Caco-2 (cell line): ENCODE measurements at regions not wholly inside any gene's neighbourhood (a gene's known extent, or its start where the extent isn't known, plus 50 kb on each side); places are given as distances from the start of the nearest gene placed in this dataset.

Source experiments
- BruUV-seq: library from RNA; stranded (reverse); fragments of 400-500 nt; replicated peaks from 2 replicates; lab custom pipeline; 2021; lab: Mats Ljungman, UMichigan
- CTCF ChIA-PET: fragments of 300-600 bp; sonication (Branson Sonifier 250); formaldehyde crosslinking; loops from one replicate; lab custom pipeline; 2022; ENCODE audit warnings: antibody characterized with exemption; lab: Charles Lee
- POLR2A ChIA-PET: fragments of 300-600 bp; sonication (Branson Sonifier 250); formaldehyde crosslinking; loops from one replicate; lab custom pipeline; 2022; ENCODE audit warnings: antibody characterized with exemption; lab: Charles Lee
- DNase-seq, 2 experiments: peaks; one replicate each; pipeline versions ENCODE4 v3.0.0 to v3.0.0-alpha.2; 2020 to 2022
- H3K27me3 ChIP-seq: replicated peaks from 2 replicates; pipeline ENCODE4 v1.6.0; 2011; ENCODE audit warnings: low read length; ENCODE audit not compliant: control insufficient read depth, insufficient read depth
- H3K36me3 ChIP-seq: 2 replicates; pipeline ENCODE4 v1.5.1; 2011; ENCODE audit warnings: low read length; ENCODE audit not compliant: control insufficient read depth, insufficient read depth
- H3K4me1 ChIP-seq: fragments of 250-450 bp; sonication (Bioruptor Pico); 2 replicates; pipeline ENCODE4 v1.5.1; 2020; ENCODE audit warnings: mild to moderate bottlenecking
- H3K4me3 ChIP-seq: 2 replicates; pipeline ENCODE4 v1.5.1; 2011; ENCODE audit warnings: low read depth, mild to moderate bottlenecking, control low read depth, low read length
- H3K9me3 ChIP-seq: fragments of 250-450 bp; sonication (Bioruptor Pico); 2 replicates; pipeline ENCODE4 v1.5.1; 2020; ENCODE audit warnings: mild to moderate bottlenecking, moderate library complexity
- H3K27ac Mint-ChIP-seq: one replicate; pipeline ENCODE4 v1.8.0; 2022; ENCODE audit warnings: mixed read lengths; ENCODE audit not compliant: unreplicated experiment
- H3K27me3 Mint-ChIP-seq: one replicate; pipeline ENCODE4 v1.8.0; 2022; ENCODE audit warnings: mixed read lengths; ENCODE audit not compliant: insufficient read depth, unreplicated experiment
- H3K36me3 Mint-ChIP-seq: one replicate; pipeline ENCODE4 v1.8.0; 2022; ENCODE audit warnings: mild to moderate bottlenecking, mixed read lengths; ENCODE audit not compliant: insufficient read depth, unreplicated experiment
- H3K4me1 Mint-ChIP-seq: one replicate; pipeline ENCODE4 v1.8.0; 2022; ENCODE audit warnings: low read depth, mixed read lengths; ENCODE audit not compliant: unreplicated experiment
- H3K4me3 Mint-ChIP-seq: one replicate; pipeline ENCODE4 v1.8.0; 2022; ENCODE audit warnings: mild to moderate bottlenecking, moderate library complexity, mixed read lengths; ENCODE audit not compliant: unreplicated experiment
- H3K9me3 Mint-ChIP-seq: one replicate; pipeline ENCODE4 v1.8.0; 2022; ENCODE audit warnings: mixed read lengths; ENCODE audit not compliant: unreplicated experiment
- intact Hi-C: fragments of 100-400 bp; cut with micrococcal nuclease; formaldehyde crosslinking; loops from one replicate; pipeline ENCODE4 v1.10.0; 2022; ENCODE audit not compliant: unreplicated experiment
- TF ChIP-seq, protein P1 (sequence below), 2 experiments: fragments of 200-600 bp in 1 of 2; IDR thresholded peaks; 1 replicate in 1 of 2; 2 replicates in 1 of 2; pipeline versions ENCODE4 v1.5.1 to v1.8.0; 2011 to 2022; ENCODE audit warnings: antibody characterized with exemption in 1 of 2, control low read depth in 1 of 2, inconsistent platforms in 1 of 2, low read depth in 1 of 2, low read length in 1 of 2, mild to moderate bottlenecking in 1 of 2, moderate library complexity in 1 of 2; ENCODE audit not compliant: insufficient read depth in 1 of 2, severe bottlenecking in 1 of 2, unreplicated experiment in 1 of 2

- ChIA-PET POLR2A (no interaction called here), CTCF (no interaction called here)
- intact Hi-C loops = no loop called here
- Histone ChIP-seq H3K4me1 (no peaks in the 10 kb centered on the region), H3K27me3 (no peaks in the 10 kb centered on the region), H3K36me3 (no peaks in the 10 kb centered on the region), H3K4me3 (no peak overlapping the region), H3K9me3 (no peaks in the 10 kb centered on the region)
- no peak for DNase-seq
- no peaks in the 10 kb centered on the region for H3K36me3 Mint-ChIP-seq
- no peak overlapping the region for H3K27ac Mint-ChIP-seq
- BruUV-seq = no TSS peak
- TF ChIP-seq, protein P1, sequence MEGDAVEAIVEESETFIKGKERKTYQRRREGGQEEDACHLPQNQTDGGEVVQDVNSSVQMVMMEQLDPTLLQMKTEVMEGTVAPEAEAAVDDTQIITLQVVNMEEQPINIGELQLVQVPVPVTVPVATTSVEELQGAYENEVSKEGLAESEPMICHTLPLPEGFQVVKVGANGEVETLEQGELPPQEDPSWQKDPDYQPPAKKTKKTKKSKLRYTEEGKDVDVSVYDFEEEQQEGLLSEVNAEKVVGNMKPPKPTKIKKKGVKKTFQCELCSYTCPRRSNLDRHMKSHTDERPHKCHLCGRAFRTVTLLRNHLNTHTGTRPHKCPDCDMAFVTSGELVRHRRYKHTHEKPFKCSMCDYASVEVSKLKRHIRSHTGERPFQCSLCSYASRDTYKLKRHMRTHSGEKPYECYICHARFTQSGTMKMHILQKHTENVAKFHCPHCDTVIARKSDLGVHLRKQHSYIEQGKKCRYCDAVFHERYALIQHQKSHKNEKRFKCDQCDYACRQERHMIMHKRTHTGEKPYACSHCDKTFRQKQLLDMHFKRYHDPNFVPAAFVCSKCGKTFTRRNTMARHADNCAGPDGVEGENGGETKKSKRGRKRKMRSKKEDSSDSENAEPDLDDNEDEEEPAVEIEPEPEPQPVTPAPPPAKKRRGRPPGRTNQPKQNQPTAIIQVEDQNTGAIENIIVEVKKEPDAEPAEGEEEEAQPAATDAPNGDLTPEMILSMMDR (IDR thresholded peaks at IDR 0.05; ENCODE audit: insufficient read depth in 1 of 2, low read depth in 1 of 2, low read length in 1 of 2, severe bottlenecking in 1 of 2, unreplicated experiment in 1 of 2) = no peak
- peaks cover 4% of the 10 kb centered on the region for H3K27me3 Mint-ChIP-seq
- no peaks in the 10 kb centered on the region for H3K9me3 Mint-ChIP-seq
- H3K4me3 Mint-ChIP-seq = no peak overlapping the region
- H3K4me1 Mint-ChIP-seq = no peaks in the 10 kb centered on the region
These were observed 1454.8 kb upstream of the SPRY2 start for GRCh38 chr13:81795710-81796109.

- Histone ChIP-seq H3K27me3 (no peaks in the 10 kb centered on the region), H3K36me3 (no peaks in the 10 kb centered on the region), H3K4me3 (no peak overlapping the region), H3K4me1 (no peaks in the 10 kb centered on the region), H3K9me3 (no peaks in the 10 kb centered on the region)
- TF ChIP-seq, protein P1 (IDR thresholded peaks at IDR 0.05; ENCODE audit: insufficient read depth in 1 of 2, low read depth in 1 of 2, low read length in 1 of 2, severe bottlenecking in 1 of 2, unreplicated experiment in 1 of 2) = no peak
- no peak for DNase-seq
- Mint-ChIP-seq H3K27ac (no peak overlapping the region), H3K36me3 (no peaks in the 10 kb centered on the region), H3K4me1 (no peaks in the 10 kb centered on the region), H3K27me3 (no peaks in the 10 kb centered on the region), H3K9me3 (no peaks in the 10 kb centered on the region), H3K4me3 (no peak overlapping the region)
- intact Hi-C loops = no loop called here
- ChIA-PET CTCF (no interaction called here), POLR2A (no interaction called here)
- no TSS peak for BruUV-seq
These were observed 1450.7 kb upstream of the SPRY2 start for GRCh38 chr13:81791641-81792040.

DNA sequence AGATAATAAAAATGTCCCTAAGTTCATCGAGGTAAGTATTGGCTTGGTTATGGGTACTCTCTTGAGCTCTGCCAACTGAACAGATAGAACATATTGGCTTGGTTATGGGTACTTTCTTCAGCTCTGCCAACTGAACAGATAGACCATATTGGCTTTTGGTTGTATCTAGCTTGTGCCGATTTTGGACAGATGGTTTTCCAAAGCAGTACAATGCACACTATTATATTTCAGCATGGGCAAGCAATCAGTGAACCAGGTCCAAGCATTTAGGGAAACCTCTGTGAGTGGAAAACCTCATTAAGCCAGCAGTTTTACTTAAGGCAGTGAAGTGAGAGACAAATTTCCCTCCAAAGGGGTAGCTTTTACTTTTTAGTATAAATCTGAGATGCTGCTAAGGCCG is 1440.5 kb upstream of the SPRY2 start:
- intact Hi-C loops = no loop called here
- H3K9me3 ChIP-seq = peaks cover 2% of the 10 kb centered on the region; the same call in 1 of the 2 replicates
- no peak overlapping the region for H3K4me3 ChIP-seq
- H3K4me1 Mint-ChIP-seq = no peaks in the 10 kb centered on the region
- no peaks in the 10 kb centered on the region for H3K36me3 Mint-ChIP-seq
- H3K27me3 Mint-ChIP-seq = peaks cover 2% of the 10 kb centered on the region
- TF ChIP-seq, protein P1 (IDR thresholded peaks at IDR 0.05; ENCODE audit: insufficient read depth in 1 of 2, low read depth in 1 of 2, low read length in 1 of 2, severe bottlenecking in 1 of 2, unreplicated experiment in 1 of 2) = no peak
- BruUV-seq = no TSS peak
- ChIA-PET POLR2A (no interaction called here), CTCF (no interaction called here)
- no peaks in the 10 kb centered on the region for H3K36me3 ChIP-seq
- H3K27ac Mint-ChIP-seq = no peak overlapping the region
- no peak for DNase-seq
- H3K4me3 Mint-ChIP-seq = no peak overlapping the region
- H3K9me3 Mint-ChIP-seq = no peaks in the 10 kb centered on the region
- no peaks in the 10 kb centered on the region for H3K4me1 ChIP-seq
- no peaks in the 10 kb centered on the region for H3K27me3 ChIP-seq
